NAMALWA (cell line): ENCODE measurements at regions not wholly inside any gene's neighbourhood (a gene's known extent, or its start where the extent isn't known, plus 50 kb on each side); places are given as distances from the start of the nearest gene placed in this dataset.
A peak's percentile ranks its signal among the peaks of the same experiment; 100 is the strongest.

Experiments used
- DNase-seq: peaks from one replicate; pipeline ENCODE4 v3.0.0-alpha.2; 2015; ENCODE audit warnings: low spot score

DNA sequence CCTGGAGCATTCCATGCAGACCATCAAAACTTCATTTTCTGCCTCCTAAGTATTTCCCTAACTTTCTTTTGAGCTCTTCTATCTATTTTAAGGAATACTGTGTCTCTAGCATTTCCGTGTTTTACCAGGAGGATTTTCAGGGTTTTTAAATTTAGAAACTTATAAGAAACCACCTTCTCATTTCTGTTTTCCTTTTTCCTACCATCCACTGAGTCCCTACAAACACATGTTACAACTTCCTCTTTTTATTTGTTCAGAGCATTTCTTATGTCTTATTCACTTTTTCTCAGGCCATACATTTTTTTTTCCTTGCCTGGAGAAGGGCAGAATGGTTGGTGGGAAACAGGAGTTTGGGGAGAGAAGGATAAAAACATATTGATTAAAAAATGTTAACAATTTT lies 130.0 kb upstream of the BMP5 start:
- DNase-seq, result no peak

DNA sequence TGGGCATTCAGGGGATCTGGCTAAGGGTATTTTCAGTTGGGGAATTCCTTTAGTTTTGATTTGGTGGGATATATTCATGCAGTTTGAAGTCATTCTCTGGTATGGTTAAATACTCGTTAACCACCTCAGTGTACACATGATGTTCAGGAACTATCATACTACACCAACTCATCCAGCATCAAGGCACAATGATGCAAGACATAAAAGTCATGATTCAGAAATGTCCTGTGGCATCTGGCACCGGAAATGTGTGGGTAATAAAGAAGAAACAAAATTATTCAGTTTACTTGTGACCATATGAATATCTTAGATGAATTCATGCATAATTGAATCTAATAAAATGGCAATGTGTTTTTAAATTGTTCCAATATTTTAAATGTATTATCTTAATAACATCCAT lies 129.0 kb upstream of the BMP5 start:
- DNase-seq, result no peak

DNA sequence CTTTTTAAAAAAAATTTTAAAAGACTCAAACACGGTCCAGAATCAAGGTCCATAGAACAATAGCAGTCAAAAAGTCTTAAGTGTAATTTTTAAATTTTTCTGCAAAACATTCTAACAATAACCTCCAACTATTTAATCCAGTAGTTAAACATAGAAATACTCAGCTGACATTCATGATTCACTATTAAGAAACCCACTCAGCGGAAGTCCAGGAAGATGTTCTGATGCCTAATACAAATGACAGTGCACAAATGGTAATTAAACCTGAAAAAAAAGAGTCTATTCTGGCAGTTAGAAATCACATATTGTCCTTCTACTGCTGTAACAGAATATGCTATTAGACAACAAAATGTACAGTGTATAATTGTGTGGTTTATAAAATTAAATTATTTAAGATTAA lies 128.2 kb upstream of the BMP5 start:
- DNase-seq, result no peak

DNA sequence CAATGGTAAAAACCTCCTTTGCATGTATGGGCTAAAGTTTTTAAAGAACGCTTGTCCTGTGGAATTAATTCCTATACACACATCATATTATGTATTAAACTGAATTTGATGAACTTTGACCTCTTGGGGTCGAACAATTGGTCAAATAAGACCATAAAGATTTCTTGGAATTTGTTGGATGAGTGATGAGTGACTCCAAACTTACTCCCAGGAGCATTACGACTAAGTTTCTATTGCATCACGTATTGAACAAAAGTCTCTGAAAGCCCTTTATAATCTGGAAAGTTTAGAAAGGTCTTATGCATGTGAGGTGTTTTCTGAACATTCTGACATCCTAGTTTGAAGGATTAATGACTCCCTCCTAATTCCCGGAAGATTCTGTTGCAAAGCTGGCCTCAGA lies 126.9 kb upstream of the BMP5 start:
- no peak for DNase-seq

GRCh38 chr6:55998576-55998975 lies 123.2 kb upstream of the BMP5 start:
- no peak for DNase-seq

DNA sequence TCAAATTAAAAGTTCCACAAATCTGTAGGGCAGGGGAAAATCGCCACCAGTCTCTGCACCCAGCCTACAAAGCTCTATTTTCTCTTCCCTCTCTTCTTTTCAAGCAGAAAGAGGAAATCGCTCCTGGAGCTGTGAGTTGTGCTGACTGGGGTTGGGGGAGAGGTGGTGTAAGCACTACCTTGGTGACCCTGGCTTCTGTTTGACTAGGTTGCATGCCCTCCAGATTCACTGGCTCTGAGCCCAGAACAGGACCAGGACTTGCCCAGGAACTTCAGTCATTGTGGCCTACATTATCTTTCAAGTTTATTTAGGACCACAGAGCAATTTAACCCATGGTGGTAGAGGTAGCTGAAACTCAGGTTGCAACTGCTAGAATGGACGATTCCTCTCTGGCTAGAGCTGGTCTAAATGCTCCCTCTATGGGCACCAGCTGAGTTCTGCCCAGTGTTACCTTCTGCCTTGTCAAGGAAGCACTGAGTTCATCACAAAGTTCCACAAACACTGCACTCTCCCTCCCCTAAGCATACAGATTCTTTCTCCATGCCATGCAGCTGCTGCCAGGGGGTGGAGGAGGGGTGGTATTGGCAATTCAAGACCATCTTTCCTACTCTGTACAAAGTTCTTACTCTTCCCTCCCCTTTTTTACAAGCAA lies 122.0 kb upstream of the BMP5 start:
- no peak for DNase-seq

- DNase-seq, result no peak
Measured at GRCh38 chr6:55994531-55994930, 119.1 kb upstream of the BMP5 start.

- no peak for DNase-seq
Measured at GRCh38 chr6:55993418-55993817, 118.0 kb upstream of the BMP5 start.

DNA sequence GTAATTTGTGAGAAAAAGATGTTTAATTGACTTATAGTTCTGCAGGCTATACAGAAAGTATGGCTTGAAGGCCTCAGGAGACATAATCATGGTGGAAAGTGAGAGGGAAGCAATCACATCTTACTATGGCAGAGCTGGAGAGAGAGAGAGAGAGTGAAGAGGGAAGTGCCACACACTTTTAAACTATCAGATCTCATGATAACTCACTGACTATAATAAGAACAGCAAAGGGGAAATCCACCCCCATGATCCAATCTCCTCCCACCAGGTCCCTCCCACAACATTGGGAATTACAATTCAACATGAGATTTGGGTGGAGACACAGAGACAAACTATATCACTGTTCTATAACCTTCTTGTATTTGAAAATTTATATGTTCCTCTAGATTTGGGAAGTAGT lies 117.2 kb upstream of the BMP5 start:
- DNase-seq, result no peak

DNA sequence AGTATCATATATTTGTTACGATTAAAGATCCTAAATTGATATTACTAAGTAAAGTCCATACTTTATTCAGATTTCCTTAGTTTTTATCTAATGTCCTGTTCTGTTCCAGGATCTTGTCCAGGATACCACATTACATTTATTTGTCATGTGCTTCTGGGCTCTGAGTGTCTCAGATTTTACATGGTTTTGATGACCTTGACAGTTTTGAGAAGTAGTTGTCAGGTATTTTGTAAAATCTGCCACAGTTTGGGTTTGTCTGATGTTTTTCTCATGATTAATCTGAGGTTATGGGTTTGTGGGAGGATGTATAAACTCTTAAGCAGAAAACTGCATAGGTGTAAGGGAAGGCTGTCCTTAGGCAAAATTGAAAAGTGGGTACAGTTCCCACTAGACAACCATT lies 109.9 kb upstream of the BMP5 start:
- DNase-seq, result no peak

DNA sequence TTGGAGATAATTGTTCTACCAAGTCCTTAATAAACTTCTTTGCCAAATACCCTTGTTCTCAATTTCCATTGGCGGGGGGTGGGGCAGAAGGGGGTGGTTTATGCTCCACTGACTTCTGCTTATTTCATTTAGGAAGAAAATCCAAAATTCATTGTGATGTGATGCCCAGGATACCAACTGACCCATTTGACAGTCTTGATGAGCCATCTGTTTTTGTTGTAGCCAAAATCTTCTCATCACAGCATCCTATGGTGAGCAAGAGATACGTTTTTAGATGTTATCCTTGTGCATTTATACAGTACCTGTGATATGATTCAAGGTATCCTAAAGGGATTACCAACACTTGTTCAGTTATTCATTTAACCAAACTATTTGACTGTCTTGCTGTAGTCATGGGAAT lies 108.5 kb upstream of the BMP5 start:
- DNase-seq, result no peak

DNA sequence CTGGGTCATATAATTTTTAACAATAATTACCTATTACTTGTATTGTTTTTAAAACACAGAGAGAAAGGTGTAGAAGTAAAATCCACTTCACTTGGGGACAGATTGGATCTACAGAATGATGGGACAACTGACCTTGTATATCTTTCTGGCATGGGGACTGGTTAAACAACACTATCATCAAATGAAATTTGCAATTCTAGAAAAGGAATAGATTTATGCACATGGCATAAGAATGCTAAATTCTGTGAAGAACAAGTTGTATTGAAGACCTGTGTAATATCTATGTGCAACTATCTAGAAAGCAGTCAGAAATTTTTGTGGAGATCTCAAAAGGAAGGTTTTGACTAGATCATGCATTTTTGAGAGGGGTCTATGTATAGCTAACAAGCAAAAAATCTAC lies 106.3 kb upstream of the BMP5 start:
- DNase-seq, result no peak

- DNase-seq, result peak; percentile 52
Measured at GRCh38 chr6:55980627-55981211, 105.3 kb upstream of the BMP5 start.

DNA sequence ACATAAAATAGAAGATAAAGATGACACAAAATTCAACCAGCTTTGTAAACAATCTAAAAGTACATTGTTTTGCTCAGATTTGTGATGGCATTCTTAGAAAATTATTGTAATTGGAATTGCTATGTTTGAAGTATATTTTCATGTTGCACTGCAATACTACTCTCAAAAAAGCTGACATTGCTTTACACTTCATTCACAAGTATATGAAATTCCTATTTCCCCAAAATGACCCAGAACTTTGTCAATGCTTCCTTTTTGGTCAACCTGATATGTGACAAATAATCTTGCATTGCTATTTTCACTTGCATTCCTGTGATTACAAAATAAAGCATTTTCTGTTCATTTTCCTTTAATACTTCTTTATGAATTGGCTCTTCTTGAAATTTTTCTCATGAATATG lies 104.1 kb upstream of the BMP5 start:
- DNase-seq, result no peak

DNA sequence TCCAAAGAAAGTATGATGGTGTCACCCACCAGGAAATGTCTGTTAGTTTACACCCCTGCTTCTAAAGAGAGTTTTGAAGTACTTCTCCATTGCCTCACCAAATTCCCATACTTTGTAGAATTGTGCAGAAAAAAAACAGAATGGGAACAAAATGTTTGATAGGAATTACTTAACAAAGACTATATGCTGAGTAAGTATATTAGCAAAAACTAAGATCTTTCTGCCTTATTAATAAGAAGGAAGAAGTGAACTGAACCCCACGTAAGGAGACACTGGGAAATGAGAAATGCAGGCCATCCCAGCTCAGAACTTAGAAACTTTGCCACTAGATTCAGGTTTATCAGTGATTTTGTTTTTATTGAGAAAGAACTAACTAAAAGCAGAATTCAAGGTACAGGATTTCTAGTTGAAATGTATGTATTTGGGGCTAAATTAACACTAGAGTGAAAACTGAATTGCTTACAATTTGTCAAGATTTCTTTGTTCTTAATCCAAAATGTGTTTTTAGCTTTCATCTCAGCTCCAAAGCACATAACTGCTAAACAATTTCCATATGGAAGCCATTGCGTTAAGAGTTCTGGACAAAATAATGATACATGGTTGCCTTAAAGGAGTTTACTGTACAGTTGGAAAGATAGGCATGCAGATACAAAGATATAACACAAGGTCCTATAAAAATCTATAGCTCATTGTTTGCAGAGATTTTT lies 102.7 kb upstream of the BMP5 start:
- DNase-seq, result no peak

DNA sequence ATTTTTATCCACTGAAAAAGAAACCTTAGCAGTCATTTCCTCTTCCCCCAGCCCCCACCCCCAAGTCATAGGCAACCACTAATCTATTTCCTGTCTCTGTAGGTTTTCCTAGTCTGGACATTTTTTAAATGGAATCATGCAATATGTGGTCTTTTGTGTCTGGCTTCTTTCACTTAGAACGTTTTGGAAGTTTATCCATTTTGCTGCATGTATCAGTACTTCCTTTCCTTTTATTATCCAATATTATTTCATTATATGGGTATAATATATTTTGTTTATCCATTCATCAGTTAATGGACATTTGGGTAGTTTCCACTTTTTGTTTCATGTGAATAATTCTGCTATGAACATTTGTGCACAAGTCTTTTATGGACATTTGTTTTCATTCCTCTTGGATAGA lies 99.3 kb upstream of the BMP5 start:
- DNase-seq, result no peak

DNA sequence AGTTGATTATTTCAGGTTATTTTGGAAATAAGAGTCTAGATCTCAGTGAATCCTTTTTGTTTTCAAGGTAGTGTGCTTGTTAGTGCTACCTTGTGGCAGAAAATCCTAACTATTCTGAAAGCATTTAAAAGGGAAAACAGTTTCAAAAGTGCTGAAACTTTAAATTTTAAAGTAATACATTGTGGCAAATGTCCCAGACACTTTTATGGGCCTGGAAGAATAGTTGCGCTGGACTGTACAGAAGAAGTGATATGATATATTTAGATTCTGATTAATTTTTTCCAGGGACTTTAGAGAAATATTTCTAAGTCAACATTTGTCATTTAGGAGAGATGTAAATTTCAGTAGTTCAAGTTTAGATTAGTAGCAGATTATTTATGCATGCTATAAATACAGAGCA lies 96.7 kb upstream of the BMP5 start:
- no peak for DNase-seq

DNA sequence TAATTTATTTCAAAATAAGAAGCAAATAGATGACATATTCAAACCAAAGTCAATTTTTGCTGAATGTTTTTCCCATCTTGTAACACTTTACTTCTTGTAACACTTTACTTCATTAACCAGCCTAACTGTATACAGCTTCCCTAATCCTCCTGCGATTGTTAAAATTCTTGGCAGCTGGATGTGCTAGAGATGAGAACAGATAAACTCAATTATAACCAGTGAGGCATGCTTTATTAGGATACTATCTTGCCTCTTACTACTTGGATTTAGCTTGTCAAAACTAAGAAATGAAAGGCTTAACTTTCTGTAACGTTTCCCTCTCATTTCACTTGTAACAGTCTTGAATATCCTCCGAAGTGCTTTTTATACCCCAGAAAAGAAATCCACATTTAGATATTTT lies 94.1 kb upstream of the BMP5 start:
- DNase-seq, result no peak

- DNase-seq, result no peak
Measured at GRCh38 chr6:55968926-55969325, 93.5 kb upstream of the BMP5 start.

DNA sequence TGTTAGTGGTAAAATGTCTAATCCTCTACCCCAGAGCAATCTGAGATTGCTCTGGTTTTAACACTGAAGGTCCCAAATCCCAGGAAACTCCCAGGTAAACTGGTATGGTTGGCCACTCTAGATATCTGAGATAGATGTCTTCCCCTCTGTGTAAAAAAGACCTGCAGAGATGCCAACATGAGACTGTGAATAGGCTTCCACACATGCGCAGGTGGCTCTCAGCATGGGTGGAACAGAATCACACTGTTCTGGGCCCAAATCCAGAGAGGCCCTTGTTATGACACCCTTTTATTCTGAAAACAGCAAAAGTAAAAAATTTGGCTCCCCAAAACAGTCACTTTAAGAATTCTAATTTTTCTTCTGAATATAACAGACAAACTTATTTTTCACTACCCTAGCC lies 88.7 kb upstream of the BMP5 start:
- DNase-seq, result no peak

DNA sequence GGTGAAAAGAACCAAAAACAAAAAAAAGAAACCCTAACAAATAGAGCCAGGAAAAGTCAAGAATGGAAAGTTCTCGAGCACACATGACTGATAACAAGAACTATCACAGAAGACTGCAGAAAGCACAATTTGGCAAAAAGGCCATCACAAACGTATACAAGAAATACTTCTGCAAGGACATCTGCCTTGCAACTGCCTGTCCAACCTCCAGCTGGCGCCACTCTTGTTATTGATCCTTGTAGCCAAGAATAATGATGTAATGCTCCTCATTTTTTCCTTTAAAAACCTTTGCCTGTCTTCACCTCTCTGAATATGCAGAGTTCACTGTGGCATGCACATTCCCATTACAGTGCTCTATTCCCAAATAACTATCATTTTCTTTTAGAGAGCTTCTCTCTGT lies 87.9 kb upstream of the BMP5 start:
- peak; percentile 11 for DNase-seq

DNA sequence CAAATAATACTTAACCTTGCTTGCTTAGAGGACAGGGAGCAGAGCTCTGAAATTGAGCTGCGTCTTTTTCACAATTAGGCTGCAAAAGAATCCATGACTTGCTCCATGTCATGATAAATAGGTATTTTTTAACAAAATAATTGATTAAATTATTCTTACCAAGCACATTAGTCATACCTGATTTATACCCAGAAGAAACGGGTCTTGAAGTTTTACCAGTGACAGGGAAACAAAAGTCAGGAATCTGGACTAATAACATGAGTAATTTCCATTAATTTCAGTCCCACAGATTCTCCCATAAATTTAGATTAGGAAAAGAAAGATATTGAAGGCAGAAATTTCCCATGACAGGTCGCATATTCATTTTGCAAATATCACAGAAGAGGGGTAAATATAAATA lies 85.0 kb upstream of the BMP5 start:
- DNase-seq, result no peak

GRCh38 chr6:55958790-55959189 lies 83.4 kb upstream of the BMP5 start:
- no peak for DNase-seq

DNA sequence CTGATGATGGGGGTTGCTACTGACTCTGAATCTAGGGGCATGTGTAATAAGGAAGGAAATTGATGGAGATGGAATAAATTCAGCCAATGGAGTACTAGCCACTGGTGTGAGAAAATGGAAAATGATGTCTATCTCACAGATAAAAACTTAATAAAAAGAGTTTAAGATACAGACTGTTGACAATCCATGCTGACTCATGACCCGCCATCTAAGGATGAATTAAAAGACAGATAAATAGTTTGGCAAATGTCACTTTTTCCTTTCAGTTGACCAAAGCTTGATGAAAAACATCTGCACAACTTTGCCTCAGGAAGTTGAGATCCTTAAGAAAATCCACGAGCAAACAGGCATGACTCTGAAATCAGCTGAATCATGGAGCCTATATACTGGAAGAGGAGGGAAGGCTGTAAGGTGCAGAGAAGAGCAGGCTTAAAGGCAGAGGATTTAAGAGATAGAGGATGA lies 82.6 kb upstream of the BMP5 start:
- no peak for DNase-seq
